Colon (tissue), 2 donors: ENCODE measurements at regions not wholly inside any gene's neighbourhood (a gene's known extent, or its start where the extent isn't known, plus 50 kb on each side); places are given as distances from the start of the nearest gene placed in this dataset.

Source experiments
- FAIRE-seq: peaks from 2 replicates; lab custom pipeline; 2012; peaks lifted over from hg19 to GRCh38; lab: Jason Lieb, UNC
- donor health status: control.
- donor health status: control.

GRCh38 chr7:156450473-156450872 is 190.1 kb upstream of the RNF32 start:
- no peak for FAIRE-seq

GRCh38 chr7:156448918-156449317 is 191.7 kb upstream of the RNF32 start:
- FAIRE-seq = no peak

GRCh38 chr7:156446990-156447389 is 193.6 kb upstream of the RNF32 start:
- FAIRE-seq = no peak

- FAIRE-seq = no peak
These were observed 194.4 kb upstream of the RNF32 start for GRCh38 chr7:156445997-156446761.

GRCh38 chr7:156442516-156442915 is 198.1 kb upstream of the RNF32 start:
- FAIRE-seq = no peak

- no peak for FAIRE-seq
These were observed 200.1 kb upstream of the RNF32 start for GRCh38 chr7:156440456-156440855.

GRCh38 chr7:156438011-156438410 is 202.6 kb upstream of the RNF32 start:
- FAIRE-seq = no peak

- FAIRE-seq = no peak
These were observed 203.5 kb upstream of the RNF32 start for GRCh38 chr7:156437021-156437614.

GRCh38 chr7:156435486-156436231 is 204.9 kb upstream of the RNF32 start:
- FAIRE-seq = peak; percentile 21

- FAIRE-seq = no peak
These were observed 205.9 kb upstream of the RNF32 start for GRCh38 chr7:156434706-156435105.

- no peak for FAIRE-seq
These were observed 208.6 kb upstream of the RNF32 start for GRCh38 chr7:156432018-156432417.

GRCh38 chr7:156430109-156430508 is 210.5 kb upstream of the RNF32 start:
- FAIRE-seq = no peak

- no peak for FAIRE-seq
These were observed 211.1 kb upstream of the RNF32 start for GRCh38 chr7:156429514-156429913.

GRCh38 chr7:156423876-156424275 is 216.7 kb upstream of the RNF32 start:
- FAIRE-seq = no peak

- no peak for FAIRE-seq
These were observed 220.1 kb upstream of the RNF32 start for GRCh38 chr7:156420496-156420895.

- no peak for FAIRE-seq
These were observed 220.8 kb upstream of the RNF32 start for GRCh38 chr7:156419782-156420181.

GRCh38 chr7:156402255-156402654 is 238.3 kb upstream of the RNF32 start:
- no peak for FAIRE-seq

GRCh38 chr7:156401617-156402016 is 239.0 kb upstream of the RNF32 start:
- no peak for FAIRE-seq

- no peak for FAIRE-seq
These were observed 240.5 kb upstream of the RNF32 start for GRCh38 chr7:156400046-156400445.

GRCh38 chr7:156397249-156397648 is 243.3 kb upstream of the RNF32 start:
- FAIRE-seq = no peak

GRCh38 chr7:156389116-156389692 is 251.4 kb upstream of the RNF32 start:
- FAIRE-seq = no peak

GRCh38 chr7:156386097-156386496 is 254.5 kb upstream of the RNF32 start:
- no peak for FAIRE-seq

GRCh38 chr7:156384706-156385105 is 255.9 kb upstream of the RNF32 start:
- FAIRE-seq = no peak
